Activated CD8-positive, alpha-beta memory T cell treated with anti-CD3 and anti-CD28 coated beads for 24 hours (primary cell): ENCODE measurements at regions not wholly inside any gene's neighbourhood (a gene's known extent, or its start where the extent isn't known, plus 50 kb on each side); places are given as distances from the start of the nearest gene placed in this dataset.

Source experiments
- DNase-seq: peaks from one replicate; pipeline ENCODE4 v3.0.0-alpha.2; 2020

DNA sequence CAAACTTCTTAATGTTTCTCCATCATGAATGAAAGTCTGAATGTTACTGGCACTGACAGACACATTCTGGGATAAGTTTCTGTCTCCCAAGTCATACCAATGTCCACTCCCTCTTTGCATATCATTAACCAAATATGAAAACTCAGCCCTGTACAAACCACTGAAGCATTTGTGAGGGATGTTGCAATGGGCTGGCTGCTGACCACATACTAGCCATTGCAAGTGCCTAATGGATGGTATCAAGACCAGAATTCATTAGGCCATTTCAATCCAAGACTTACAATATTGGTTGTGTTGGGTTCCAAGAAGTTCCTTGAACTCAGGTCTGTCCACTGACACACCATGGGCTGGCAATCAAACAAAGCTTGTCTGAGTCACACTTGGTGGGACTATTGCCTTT lies 73.8 kb downstream of the CBLN2 start:
- no peak for DNase-seq

DNA sequence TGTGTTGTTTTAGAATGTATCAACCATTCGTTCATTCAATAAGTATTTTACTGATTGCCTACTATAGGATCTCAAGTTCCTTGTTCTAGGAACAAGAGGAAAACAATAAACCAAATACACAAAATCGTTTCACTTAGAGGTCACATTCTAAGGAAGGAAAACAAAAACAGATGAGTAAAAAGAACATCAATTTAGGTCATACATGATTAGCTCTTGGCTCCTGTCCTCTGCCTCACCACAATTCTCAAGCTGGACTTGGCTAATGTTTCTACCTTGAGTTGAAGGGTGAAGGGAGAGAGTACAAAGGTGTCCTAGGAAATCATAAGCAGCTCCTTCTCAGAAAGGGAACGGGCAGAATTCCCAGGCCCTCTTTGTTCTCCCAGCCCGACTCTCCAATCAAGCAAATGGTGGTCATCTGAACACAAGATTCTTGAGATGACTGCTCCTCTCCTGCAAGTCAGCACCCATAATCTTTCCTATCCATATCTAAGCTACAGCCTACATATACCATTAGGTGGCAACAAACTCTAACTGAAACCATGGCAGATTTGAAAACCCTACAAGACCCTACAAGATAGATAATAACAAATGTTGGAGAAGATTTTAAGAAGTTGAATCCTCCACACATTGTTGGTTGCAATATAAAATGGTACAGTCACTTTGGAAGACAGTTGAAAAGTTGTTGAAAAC lies 76.0 kb downstream of the CBLN2 start:
- no peak for DNase-seq

DNA sequence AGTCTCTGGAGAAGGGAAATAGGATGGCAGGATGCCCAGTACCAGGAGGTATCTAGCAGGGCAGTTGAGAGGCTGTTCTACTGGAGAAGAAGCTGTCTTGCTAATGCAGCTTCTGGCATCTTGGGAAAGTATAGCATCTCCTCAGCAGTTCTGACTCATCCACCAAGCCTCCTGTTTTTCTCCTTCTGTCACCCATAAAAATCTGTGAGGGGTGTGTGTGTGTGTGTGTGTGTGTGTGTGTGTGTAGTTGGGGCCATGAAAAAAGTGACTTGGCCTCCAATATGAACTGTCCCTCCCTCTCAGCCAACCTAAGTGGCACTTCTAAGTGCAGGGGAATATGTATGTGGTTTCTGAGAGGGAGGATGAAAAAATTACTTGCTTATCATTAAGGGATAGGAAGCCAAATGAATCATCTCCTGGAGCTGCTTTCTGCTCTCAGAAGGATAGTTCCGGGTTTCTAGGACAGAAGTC lies 83.9 kb downstream of the CBLN2 start:
- no peak for DNase-seq

DNA sequence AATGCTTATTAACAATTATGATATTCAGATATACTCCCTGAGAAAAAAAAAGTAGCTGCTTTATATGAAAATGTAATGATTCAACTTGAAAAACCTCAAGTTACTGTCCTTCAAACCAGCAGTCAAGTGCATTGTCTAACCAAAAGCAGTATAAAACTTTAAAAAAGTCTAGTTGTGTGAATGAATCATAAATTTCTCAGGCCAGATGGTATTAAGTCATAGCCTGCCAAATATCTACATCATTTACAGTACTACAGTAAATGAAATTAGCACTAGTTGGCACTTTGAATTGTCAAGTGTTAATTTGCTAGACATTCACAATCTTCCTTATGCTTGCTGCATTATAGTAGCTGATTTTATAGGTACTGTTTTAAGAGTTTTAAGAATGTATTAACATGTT lies 85.9 kb downstream of the CBLN2 start:
- no peak for DNase-seq

DNA sequence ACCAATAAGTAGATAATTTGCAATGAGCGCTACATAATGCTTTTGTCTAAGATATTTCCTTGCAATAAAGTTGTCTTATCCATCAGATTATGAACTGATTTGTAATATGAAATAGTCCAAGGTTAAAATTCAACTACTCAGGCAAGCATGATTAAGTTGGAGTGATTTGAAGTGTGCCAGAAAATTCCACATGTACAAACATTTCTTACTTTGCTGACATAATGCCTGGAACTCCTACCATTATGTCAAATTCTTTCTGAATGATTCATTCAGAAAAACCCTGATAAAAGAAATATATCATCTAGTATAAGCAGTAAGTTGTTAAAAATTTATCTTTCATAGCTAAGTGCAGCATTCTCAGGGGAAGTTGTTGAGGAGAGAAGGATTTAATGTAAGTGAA lies 87.3 kb downstream of the CBLN2 start:
- DNase-seq = no peak

DNA sequence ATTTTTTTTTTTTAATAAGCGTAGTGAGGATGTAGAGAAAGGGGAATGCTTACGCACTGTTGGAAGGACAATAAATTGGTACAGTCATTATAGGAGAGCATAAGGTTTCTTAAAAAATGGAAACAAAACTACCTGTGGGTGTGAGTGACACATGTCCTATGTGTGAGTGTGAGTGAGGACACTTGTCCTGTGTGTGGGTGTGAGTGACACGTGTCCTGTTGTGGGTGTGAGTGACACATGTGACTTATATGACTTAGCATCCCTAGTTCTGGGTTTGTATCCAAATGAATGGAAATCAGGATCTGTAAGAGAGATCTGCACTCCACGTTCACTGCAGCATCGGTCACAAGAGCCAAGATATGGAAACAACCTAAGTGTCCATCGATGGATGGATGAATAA lies 91.8 kb downstream of the CBLN2 start:
- no peak for DNase-seq

DNA sequence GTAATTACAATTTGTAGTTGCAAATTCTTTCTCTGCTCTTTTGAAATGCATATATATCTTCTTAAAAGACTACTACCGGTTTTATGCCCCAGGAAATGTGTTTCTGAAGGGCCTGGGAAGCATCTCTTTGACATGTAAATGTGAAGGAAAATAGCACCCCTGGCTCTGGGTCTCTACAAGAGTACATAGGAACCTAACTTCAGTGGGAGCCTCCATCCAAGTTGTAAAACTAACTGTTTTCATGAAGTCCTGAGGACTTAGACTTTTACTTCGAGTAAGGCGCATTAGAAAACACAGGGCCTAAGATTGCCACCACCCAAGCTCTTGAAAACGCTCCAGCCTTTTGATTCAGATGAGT lies 99.4 kb downstream of the CBLN2 start:
- DNase-seq = no peak

DNA sequence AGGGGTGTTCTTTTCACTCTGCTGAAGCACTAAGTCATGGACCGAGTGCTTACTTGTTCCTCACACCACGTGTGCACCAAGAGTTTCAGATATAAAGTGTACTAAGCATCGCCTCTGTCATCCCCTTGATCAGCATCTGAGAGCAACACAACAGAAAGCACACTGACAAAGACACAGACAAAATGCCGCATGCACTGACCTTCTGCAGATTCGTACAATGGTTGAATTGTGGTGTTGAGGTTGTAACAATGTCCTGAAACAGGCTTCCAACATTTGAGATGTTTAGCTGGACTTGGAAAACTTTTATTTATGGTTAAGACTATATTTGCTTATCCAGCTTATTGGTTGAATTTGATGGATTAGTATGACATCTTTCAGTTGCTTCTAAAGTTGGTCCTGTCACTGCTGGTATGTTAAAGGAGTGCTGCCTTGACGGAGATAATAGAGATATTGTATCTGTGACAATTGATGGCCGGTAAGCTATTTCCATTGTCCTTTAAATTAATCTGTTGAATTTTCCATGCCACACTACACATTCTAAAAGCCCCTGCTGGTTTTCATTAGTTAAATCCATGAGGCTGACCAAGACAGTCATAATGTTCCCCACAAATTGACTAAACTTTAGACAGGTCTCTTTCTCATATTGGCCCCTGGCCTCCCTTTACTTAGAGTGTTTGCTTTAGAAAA lies 99.9 kb downstream of the CBLN2 start:
- DNase-seq = no peak

DNA sequence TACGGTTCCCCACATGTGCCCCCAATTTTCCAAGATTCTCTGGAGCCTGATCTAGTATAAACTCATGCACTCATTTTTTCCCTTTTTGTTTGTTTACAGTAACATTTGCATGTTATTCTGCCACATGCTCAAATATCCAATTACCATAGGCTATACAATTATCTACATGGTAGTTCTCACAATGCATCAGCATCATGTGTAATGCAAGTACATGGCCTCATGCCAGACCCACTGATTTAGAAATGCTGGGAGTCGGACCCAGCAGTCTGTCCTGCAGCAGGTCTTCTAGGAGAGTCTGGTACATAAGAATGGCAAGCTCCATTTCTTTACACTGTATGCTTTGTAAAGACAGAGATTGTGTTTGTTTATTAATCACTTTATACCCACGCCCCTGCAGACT lies 107.7 kb downstream of the CBLN2 start:
- DNase-seq = no peak

DNA sequence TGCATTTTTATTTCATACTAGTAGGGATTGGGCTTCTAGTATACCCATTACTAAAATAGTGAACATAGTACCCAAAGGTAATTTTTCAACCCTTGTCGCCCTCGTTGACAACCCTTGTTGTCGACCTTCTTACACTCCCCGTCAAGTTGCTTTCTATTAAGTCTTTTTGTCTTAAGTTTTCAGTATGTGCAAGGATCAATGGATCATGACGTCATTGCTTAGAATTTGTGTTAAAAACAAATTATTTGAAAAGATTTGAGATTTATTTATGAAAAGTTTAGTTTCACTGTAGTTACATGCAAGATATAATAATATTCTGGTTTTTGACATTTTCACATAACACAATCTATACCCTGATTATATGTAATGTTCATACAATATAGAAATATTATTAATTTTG lies 110.4 kb downstream of the CBLN2 start:
- DNase-seq = no peak

DNA sequence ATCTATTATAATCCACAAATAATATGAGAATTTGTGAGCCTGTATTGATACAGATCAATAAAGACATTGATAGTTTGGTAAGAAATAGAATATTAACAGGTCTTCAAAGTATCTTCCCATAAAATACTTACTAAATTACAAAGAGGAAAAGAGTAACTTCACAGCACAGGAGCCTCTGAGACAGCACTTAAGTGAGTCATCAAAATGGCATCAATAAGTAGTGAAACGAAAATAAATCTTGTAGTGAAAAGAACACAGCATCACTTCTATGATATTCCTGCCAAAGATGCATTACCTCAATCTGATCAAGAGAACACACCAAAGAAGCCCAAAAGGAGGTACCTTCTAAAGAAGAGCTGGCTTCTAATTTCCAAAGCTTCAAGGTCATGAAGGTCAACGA lies 116.4 kb downstream of the CBLN2 start:
- no peak for DNase-seq

DNA sequence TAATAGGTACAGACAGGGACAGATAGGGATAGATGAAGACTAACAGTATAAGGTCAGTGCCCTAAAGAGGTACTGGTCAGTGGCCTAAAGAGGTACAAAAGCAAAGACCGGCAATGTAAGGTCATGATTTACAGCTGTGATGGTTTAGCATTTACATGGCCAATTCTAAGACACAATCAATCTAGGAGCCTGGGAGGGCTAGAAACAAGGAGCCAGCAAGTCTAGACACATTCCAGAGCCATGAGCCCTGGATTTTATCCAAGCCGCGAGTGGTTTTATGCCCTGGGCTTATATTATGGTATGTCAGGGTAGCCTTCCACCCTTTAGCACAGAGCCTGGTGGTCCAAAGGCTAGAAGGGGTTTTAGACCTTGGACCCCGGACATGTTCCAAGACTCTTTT lies 124.2 kb downstream of the CBLN2 start:
- DNase-seq = no peak

DNA sequence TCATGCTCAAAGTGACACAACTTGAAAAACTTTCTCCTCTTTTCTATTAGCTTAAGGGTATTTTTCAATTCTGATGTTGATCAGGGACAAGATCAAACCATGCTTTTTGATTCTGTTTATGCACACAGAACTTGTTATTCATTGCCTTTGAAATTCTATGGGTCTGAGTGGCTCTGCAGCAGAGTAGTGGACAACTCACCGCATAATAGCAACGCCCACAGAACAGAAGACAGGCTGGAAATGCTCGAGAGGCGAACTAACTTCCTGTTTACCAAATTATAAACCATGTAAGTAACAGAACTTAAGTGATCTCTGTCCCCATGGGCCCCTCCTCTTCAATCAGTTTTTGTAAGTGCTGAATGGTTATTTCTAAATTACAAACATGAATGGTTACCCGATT lies 131.2 kb downstream of the CBLN2 start:
- no peak for DNase-seq

DNA sequence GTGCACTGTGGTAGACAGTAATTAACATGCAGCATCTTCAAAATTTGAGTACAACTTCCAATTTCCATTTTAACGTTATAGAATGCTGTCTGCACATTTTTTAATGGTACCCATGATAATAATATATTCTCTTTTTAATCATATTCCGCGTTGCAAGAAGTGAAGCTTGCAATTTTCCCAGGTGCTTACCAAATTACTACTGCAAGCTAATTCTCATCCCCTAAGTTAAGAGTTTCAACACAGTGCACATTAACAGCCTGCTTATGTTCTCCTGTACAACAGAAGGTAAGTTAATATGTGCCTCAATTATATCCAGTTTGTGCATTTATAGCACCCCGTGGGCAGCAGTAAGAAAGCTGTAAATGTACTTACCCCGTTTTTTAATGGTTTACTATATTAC lies 132.9 kb downstream of the CBLN2 start:
- no peak for DNase-seq

DNA sequence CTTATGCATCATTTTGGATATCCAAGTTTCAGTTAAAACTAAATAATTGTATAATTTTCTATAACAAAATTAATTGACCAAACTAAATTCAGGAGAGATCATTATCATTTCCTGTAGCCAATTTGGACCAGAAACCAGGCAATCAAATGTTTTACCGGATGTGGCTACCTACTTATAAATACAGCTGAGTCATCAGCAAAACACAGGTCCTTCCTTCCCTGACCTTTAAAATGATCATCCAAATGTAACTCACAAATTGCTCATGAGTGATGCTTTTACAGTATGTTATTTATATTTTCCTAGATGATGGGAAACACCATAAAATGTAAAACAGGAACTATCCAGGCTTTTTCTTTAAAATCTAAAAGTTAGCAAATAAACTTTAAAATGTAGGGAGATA lies 133.7 kb downstream of the CBLN2 start:
- no peak for DNase-seq

DNA sequence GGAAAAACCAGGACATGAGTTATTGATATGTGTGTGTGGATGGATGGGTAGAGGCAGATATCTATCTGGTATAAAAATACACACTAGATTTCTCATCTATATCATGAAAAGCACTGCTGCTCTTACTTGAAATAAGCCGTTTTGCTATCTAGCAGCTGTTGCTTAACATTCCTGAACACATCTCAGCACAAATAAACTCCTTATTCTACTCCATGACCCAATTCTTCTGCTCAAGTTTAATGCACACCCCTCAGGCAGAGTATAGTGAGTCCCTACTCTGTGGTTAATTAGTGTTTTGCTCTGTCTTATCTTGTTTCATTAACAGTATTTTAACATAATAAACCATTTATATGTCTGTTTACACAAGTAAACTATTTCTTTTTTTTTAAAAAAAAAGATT lies 134.2 kb downstream of the CBLN2 start:
- DNase-seq = no peak

DNA sequence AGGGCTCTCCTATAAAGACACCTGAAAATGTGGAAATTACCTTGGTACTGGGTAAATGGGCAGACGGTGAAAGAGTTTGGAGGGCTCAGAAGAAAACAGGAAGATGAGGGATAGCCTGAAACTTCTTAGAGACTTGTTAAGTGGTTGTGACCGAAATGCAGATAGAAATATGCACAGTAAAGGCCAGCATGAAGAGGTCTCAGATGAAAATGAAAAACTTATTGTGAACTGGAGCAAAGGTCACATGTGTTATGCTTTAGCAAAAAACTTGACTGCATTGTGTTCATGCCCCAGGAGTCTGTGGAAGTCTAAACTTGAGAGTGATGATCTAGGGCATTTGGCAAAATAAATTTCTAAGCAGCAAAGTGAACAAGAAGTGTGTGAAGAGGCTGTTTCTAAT lies 137.1 kb downstream of the CBLN2 start:
- no peak for DNase-seq

DNA sequence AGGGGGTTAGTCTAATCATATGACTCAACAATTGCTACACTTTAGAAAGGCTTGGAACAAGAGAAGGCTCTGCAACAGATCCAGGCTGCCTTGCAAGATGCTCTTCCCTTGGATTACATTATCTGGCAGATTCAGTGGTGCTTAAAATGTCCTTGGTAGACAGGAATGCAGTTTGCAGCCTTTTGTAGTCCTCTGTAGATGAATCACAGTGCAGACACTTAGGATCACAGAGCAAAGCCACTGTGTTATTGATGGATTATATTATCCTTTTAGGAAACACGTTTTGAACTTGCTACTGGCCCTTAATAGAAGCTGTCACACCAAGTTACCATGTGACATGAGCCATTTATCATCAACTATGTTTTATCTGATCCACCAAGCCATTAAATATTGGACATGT lies 152.2 kb downstream of the CBLN2 start:
- no peak for DNase-seq

DNA sequence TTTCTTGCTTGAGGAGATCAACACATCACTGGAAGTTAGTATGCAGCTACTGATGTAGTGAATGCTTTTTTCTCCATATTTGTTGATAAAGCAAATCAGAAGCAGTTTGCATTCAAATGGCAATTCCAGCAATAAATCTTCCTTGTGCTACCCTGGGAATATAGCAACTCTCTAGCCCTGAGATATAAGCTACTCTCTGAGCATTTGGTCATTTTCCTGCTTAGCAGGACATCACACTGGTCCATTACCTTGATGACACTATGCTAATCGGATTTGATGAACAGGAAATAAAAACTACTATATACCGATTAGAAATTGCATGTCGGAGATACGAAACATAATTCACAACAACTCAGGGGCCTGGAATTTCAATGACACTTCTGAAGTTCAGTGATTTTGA lies 152.7 kb downstream of the CBLN2 start:
- no peak for DNase-seq

DNA sequence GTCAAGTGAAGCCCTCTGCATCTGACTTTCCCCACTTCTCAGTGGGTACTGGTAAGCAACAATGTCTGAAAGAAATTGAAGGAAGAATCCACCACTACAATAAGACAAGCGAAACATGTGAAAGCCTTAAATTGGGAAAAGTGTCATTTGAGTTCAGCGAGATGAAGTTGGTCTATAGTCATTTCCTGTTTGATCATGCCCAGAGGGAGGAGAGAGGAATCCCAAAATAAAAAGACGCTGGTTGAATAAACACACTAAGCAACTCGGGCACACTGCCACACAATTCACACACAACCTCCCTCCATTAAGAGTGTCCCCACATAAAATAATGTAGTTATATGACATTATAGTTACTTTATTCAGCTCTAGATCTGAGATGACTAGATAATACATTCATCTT lies 166.1 kb downstream of the CBLN2 start:
- no peak for DNase-seq

DNA sequence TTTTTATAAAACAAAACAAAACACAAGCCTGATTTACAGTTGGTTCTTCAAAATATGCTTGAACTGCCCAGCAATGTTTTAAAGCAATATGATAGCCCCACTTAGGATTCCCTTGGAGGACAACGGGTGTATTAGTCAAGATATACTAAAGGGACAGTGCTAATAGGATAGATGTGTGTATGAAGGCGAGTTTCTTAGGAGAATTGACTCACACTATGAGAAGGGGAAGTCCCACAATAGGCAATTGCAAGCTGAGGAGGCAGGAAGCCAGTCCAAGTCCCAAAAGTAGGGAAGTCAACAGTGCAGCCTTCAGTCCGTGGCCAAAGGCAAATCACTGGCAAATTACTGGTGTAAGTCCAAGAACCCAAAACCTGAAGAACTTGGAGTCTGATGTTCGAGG lies 167.9 kb downstream of the CBLN2 start:
- DNase-seq = no peak

DNA sequence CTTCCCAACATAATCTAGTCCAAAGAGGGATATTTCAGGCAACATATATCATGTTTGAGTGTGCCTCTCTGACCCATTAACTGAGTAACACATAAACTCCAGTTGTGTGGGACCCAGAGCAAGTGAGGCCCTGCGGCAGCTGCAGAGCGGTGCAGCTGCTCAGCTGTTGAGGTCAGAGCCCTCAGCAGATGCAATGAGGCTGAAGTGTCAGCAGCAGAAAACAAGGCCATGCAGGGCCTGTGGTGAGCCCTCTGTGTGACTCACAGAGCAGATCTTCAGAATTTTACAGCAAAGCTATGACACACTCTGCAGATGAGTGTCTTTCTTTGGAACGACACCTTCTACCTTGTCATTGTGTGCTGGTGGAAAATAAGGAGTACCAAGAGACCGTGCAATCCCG lies 168.5 kb downstream of the CBLN2 start:
- no peak for DNase-seq

DNA sequence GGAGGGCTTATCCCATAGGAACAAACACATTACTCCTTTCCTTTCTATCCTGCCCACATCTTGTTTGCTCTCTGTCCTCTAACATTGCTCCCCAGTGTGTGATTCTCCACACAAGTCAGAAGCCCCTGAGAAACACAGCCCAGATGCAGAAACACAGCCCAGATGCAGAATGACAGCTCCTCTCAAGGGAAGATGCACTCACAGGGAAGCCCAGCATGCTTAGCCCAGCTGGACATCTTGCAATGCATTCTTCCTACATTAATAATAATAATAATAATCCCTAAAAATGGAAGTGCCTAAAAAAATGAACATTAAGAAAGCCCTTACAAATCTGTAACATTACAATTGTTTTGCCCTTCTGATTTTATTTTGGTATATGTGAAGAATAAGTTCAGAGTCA lies 172.1 kb downstream of the CBLN2 start:
- no peak for DNase-seq

DNA sequence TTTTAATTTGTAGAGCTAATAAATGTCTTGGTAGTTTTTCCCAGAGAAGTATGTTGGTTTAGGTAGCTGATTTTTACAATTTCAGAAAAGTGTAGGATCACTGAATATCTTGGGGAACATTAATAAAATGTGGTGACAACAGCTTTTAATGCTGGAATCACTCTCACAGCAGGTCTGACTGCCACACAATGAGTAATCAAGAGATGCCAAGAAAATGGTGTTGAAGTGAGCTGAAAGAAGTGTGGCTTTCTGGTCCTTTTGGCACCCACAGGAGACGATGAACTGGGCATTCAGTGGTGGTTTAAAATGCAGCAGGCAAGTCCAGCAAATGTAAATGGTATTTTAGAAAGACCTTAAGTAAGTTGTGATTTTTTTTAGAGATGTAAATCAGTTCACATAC lies 175.8 kb downstream of the CBLN2 start:
- no peak for DNase-seq

DNA sequence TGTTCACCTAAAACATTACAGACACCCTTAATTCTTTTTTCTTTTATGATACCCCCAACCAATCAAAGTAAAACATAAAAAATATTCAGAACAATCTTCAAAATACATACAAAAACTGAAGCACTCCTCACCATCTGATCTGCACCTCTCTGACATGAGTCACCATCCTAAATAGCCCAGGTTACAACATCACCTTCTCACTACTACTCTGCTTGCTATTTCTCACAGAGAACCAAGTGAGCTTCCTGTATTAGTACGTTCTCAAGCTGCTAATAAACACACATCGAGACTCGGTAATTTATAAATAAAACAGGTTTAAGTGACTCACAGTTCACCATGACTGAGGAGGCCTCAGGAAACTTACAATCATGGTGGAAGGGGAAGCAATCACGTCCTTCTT lies 183.5 kb downstream of the CBLN2 start:
- no peak for DNase-seq
